ENCODE measurements at regions not wholly inside any gene's neighbourhood (a gene's known extent, or its start where the extent isn't known, plus 50 kb on each side); places are given as distances from the start of the nearest gene placed in this dataset.
"Not testable (repeated sequence)": the region's sequence is repeated elsewhere in the genome, so short reads cannot be mapped to it uniquely, and the experiment has no call there.

- not testable (repeated sequence) for TF ChIP-seq CTCF (IDR thresholded peaks at IDR 0.05; ENCODE audit: insufficient read depth, low read depth, low read length); EZH2 (IDR thresholded peaks at IDR 0.05; ENCODE audit: insufficient read depth, low read length)
Measured at GRCh38 chr18:1557711-1558110, 653.0 kb downstream of the ADCYAP1 start.

Data from astrocyte (in vitro differentiated cells and primary cell).